KOPT-K1 (cell line): ENCODE measurements at regions not wholly inside any gene's neighbourhood (a gene's known extent, or its start where the extent isn't known, plus 50 kb on each side); places are given as distances from the start of the nearest gene placed in this dataset.

Experiments
- H3K27ac ChIP-seq: fragments of 200-600 bp; sonication (generic); 2 replicates; pipeline ENCODE4 v1.5.1; 2016; ENCODE audit warnings: antibody characterized with exemption, mild to moderate bottlenecking, low read depth, low read length; ENCODE audit not compliant: poor library complexity, severe bottlenecking
- H3K36me3 ChIP-seq: fragments of 200-600 bp; sonication (generic); 2 replicates; pipeline ENCODE4 v1.5.1; 2017; ENCODE audit warnings: antibody characterized with exemption, mild to moderate bottlenecking, low read length, moderate library complexity; ENCODE audit not compliant: insufficient read depth
- H3K9me3 ChIP-seq: fragments of 200-600 bp; sonication (generic); 2 replicates; pipeline ENCODE4 v1.5.1; 2017; ENCODE audit warnings: antibody characterized with exemption, low read length, mild to moderate bottlenecking; ENCODE audit not compliant: insufficient read depth, poor library complexity, severe bottlenecking

DNA sequence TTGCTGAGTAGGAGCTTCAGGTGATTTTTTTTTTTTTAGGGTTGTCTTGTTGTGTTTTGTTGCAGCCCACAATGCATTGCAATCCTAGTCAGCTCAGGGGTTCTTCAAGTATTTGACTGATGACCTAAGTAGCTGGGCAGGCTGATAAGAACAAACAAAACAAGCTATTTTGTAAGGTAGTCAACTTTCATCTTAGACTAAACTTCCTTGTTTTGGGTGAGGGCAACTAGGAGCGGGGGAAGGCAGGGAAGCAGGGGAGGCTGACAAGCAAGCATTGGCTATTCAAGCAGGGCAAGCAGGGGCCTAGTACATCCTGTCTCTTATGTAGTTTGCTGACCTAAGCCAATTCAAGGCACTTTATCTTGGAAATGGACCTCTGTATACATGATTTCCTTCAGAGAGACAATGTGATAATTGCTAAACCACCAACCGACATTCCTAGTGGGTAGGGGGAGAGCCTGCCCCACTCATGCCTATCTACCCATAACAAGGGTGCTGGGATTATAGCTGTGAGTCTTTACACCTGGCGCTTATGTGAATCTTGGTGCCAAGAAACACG, 163.3 kb upstream of the PRKCQ start:
- H3K36me3 ChIP-seq = no peaks in the 10 kb centered on the region
- H3K9me3 ChIP-seq = no peaks in the 10 kb centered on the region
- H3K27ac ChIP-seq = no peak overlapping the region

DNA sequence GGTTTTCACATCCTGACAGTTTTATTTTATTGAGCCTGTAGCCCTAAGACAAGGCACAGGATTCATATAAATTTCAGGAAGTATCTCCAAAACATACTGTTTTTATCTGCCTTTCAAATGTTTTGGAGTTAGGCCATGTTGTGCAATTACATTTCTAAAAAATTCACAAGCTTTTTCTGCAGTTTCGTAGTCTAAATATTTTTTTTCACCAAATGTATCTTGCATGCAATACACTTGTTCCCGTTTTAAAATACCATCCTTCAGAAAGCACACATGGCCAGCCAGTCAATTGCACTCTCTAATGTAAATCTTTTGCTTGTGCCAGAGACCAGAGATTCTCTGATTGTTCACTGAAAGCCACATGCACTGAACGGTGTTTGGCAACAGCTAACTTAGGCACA, 161.5 kb upstream of the PRKCQ start:
- H3K27ac ChIP-seq = no peak overlapping the region
- no peaks in the 10 kb centered on the region for H3K36me3 ChIP-seq
- H3K9me3 ChIP-seq = no peaks in the 10 kb centered on the region

DNA sequence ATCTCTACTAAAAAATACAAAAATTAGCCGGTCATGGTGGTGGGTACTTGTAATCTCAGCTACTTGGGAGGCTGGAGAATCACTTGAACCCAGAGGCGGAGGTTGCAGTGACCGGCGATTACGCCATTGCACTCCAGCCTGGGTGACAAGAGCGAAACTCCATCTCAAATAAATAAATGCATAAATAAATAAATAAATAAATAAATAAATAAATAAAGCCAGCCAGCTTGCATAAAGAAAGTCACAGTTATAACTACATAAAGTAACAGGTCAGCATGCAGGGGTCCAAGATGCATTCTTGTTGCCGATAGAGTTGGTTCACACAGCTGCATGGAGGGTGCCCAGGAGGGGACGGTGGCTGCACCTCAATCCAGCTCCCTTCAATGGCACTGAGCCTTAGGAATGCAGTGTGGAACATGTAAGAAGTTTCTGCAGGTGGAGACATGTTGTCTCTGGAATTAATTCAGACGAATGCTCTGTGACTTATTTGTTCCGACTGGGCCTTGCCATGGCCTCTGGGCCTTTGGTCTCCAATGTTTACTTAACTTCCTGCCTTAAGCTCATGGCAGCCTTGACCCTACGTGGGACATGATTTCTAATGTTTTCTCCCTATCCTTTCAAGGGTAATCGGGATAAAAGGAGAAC, 159.6 kb upstream of the PRKCQ start:
- no peaks in the 10 kb centered on the region for H3K36me3 ChIP-seq
- no peak overlapping the region for H3K27ac ChIP-seq
- no peaks in the 10 kb centered on the region for H3K9me3 ChIP-seq

DNA sequence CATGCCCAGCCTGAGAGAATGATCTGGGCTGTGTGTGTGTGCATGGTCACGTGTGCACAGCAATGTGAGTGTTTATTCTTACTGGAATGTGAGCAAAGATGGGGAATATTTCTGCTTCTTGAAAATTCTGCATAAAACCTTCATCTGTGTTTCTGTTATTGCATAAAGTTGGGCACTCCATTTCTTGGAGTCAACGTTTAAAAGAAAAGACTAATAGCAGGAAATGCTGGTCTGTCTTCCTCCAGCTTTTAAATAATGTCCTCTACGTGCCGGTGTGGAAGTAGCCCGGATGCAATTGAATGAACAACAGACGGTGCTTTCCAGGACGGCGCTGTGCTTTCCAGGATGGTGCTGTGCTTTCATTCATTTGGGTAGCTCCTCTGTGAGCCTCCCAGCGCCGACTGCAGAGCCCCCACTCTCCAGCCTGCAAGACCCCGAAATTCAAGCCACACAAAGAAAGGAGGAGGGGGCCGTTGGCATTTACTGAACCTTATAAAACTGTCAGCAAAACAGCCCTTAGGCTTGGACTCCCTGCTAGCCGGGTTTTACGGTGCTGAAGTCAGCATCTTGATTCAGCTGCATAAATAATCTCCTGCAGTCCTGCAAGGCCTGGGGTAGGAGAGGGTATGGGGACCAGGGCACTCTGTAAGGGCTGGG, 158.2 kb upstream of the PRKCQ start:
- no peaks in the 10 kb centered on the region for H3K36me3 ChIP-seq
- H3K27ac ChIP-seq = no peak overlapping the region

DNA sequence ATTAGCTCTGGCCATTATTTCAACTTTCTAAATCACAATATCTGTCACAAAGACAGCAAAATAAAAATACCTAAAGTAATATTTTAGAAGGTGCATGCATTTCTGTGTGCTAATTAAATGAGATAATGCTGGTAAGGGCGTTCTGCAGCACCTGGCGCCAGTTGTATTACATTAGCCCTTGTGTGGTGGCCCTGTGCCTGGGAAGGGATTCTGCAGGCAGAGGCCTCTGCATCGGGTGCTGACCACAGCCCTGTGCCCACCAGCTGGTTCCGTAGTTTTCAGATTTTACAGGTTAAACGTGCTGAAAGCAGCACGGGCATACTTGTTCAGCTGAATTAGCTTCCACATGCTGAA, 157.7 kb upstream of the PRKCQ start:
- Histone ChIP-seq H3K36me3 (no peaks in the 10 kb centered on the region), H3K9me3 (no peaks in the 10 kb centered on the region), H3K27ac (no peak overlapping the region)

More for the DNA sequence above, 158.2 kb upstream of the PRKCQ start:
- no peaks in the 10 kb centered on the region for H3K9me3 ChIP-seq

DNA sequence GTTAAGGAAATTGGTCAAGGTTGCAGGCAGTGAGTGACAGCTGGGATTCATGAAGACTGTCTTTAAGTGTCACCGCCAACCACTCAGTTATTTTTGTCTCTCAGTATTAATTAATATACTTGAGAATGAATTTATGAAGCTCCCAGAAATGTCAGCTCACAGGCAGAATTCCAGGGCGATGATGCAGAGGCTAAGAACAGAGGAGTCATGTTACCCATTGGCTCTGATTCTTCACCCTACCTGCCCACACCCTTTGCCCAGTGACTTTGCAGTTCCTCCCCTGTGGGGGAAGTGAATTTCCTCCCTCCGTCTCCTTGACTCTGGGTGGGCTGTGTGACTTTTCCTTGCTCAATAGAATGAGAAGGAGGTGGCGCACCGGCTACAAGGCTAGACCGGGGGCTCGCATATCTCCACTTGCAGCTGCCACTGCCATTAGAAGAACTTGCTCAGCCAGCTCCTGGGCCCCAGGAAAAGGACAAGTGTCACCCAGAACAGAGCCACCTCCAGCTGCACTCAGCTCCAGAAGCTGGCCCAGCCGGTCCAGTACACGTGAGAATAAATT, 157.1 kb upstream of the PRKCQ start:
- Histone ChIP-seq H3K27ac (no peak overlapping the region), H3K36me3 (no peaks in the 10 kb centered on the region), H3K9me3 (no peaks in the 10 kb centered on the region)

DNA sequence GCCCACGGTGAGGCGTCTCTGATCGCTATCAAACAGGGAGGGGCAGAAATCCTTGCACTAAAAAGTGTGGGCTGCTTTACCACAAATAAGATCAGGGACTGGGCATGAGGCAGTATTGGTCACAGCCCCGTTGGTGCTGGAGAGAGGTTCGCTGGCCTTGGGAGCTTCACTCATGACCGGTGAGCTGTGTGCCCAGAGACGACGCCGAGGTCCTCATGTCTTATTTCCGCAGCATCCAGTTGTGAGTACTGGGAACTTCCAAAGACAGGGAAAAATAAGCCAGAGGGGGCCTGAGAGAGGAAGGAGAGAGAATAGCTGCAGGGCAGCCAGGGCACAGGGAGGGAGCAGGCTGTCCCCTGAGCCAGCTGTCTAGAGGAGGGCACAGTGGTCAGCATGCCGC, 154.2 kb upstream of the PRKCQ start:
- Histone ChIP-seq H3K36me3 (no peaks in the 10 kb centered on the region), H3K9me3 (no peaks in the 10 kb centered on the region), H3K27ac (no peak overlapping the region)

DNA sequence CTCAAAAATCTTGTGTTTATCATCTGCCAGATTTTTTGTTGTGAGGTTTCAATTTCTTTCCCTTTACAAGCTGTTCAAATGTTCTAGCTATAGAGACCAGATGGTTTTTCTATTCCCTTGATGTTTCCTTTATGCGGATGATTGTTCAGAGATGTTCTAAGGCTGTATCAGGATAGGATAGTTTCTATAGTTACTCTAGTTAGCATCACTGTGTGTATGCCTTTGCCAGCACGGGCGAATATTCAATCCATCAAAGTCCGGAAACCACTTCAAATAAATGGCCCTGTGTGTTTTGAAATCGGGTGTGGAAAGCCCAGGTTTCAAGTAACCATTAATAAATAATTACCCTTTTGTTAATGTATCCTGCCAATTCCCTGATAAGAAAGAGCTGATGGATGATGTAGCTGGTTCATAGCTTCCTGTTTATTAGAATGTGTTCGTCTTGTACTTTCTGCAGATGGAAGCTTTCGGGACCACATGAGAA, 149.8 kb upstream of the PRKCQ start:
- H3K9me3 ChIP-seq = peaks cover 9% of the 10 kb centered on the region

DNA sequence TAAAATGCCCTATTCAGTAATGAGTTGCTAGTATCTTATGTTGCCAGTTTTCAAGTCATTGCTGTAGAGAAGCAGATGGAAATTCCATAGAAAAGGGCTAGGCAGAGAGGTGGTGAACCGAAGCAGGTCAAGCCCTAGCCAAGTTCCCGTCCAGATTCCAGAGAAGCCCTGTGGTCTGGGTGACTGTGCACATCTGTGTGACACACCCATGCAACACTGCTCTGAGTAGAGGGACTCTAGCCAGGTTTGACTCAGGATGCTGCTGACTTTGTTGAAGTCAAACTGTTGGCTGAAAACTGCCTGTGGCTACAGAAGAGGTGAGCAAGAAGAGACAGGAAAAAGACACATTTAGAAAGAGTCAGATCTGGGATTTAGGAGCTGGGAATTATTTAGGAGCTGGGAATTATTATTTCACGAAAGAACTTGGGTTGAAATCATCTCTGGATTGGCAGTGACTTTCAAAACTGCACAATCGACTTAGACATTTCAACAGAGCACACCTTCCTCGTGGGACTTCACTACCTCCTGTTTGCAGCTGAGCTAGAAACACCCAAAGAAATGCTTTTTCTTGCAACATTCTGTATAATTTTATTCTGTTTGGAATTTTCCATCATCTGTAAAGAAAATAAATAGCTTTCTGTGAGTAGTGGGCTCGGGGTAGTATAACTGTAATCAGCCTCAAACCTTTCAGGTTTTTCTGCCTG, 149.1 kb upstream of the PRKCQ start:
- no peak overlapping the region for H3K27ac ChIP-seq
- peaks cover 9% of the 10 kb centered on the region for H3K9me3 ChIP-seq
- H3K36me3 ChIP-seq = no peaks in the 10 kb centered on the region

More for the DNA sequence above, 149.8 kb upstream of the PRKCQ start:
- no peaks in the 10 kb centered on the region for H3K36me3 ChIP-seq
- H3K27ac ChIP-seq = no peak overlapping the region

DNA sequence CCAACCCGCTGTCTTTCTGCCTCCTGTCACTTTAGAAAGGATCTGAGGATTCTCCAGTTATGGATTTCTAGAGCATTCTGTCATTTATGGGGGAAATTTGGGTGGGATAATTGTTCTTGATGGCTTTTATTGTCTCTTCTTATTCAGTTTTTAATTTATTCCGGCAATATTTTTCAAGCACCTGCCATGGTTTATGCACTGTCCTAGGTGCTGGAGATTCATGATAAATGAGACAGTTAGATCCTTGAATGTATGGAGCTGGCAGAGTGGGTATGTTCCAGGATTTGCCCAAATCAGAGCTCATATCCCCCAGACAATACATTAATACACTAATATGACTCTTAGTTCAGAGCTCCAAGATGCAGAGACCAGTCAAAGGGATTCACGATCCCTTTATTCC, 146.8 kb upstream of the PRKCQ start:
- H3K36me3 ChIP-seq = no peaks in the 10 kb centered on the region
- no peak overlapping the region for H3K27ac ChIP-seq
- H3K9me3 ChIP-seq = peaks cover 10% of the 10 kb centered on the region

DNA sequence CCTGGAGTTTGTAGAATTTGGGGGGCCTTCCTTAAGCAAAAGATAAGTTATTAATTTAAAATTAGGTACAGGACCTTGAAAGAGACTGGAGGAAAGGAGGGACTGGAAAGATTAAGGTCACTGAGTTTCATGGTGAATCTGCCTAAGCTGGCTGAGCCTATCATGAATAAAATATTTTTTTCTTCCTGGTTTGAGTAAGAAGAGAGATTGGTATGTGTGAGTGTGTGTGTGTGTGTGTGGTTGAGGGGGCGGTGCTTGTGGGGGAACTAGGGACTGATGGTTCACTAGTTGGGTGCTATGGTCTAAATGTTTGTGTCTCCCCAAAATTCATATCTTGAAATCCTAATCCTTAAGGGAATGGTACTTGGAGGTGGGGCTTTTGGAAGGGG, 142.5 kb upstream of the PRKCQ start:
- H3K27ac ChIP-seq = no peak overlapping the region
- H3K9me3 ChIP-seq = peaks cover 26% of the 10 kb centered on the region

DNA sequence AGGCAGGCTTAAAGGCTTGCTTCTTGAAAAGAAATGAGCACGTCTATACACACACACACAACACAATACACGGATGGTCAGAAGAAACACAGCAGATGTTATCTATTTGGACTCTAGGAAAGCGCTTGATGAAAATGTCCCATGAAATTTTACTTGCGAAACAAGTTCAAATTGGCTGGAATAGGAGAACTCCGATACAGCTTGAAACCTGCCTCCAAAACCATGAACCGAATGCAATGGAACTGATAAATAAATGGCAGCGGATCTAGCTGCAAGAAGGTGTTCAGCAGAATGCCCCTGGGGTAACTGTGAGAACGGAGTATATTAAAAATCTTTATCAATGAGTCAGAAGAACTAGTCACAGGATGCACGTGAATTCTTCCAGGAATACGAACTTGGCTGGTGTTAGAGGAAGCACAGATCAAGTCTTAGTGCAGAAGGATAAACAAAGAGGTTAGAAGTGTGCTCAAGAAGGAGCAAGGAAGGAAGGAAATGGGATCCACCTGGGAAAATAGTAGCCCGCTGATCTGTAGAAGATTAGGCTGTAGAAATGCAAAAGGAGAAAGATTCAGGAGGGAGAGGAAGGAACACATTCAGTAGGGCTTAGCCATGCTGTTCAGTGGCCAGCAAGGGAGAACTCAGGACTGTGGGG, 142.0 kb upstream of the PRKCQ start:
- Histone ChIP-seq H3K36me3 (no peaks in the 10 kb centered on the region), H3K9me3 (peaks cover 23% of the 10 kb centered on the region), H3K27ac (no peak overlapping the region)

More for the DNA sequence above, 142.5 kb upstream of the PRKCQ start:
- no peaks in the 10 kb centered on the region for H3K36me3 ChIP-seq

DNA sequence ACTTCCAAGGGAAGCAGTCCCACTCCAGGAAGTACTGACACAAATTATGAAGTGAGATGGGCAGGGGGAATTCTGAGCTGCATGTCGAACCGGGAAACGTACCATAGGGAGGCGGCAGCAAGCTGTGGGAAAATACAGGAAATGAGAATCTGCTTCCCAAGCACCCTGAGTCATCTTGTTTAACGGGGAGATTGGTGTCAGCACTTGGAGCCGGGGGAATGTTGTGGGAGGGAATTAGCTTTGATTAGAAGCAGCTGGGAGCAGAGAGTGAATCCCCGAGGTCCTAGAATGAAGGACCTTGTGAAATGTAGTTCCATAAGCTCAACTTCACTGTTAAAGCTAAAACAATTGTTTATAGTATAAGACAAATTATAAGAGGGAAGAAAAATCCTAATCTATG, 141.4 kb upstream of the PRKCQ start:
- Histone ChIP-seq H3K9me3 (peaks cover 20% of the 10 kb centered on the region), H3K36me3 (no peaks in the 10 kb centered on the region), H3K27ac (no peak overlapping the region)

DNA sequence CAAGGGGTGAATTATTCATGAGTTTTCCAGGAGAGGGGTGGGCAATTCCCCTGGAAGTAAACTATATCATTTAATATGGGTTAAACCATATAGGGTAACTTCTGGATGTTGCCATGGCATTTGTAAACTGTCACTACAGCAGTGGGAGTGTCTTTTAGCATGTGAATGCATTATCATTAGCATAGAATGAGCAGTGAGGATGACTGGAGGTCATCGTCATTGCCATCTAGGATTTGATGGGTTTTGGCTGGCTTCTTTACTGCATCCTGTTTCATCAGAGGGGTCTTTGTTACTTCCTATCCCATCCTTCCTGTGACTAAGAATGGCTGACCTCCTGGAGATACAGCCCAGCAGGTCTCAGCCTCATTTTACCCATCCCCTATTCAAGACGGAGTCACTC, 139.5 kb upstream of the PRKCQ start:
- H3K9me3 ChIP-seq = peaks cover 18% of the 10 kb centered on the region

DNA sequence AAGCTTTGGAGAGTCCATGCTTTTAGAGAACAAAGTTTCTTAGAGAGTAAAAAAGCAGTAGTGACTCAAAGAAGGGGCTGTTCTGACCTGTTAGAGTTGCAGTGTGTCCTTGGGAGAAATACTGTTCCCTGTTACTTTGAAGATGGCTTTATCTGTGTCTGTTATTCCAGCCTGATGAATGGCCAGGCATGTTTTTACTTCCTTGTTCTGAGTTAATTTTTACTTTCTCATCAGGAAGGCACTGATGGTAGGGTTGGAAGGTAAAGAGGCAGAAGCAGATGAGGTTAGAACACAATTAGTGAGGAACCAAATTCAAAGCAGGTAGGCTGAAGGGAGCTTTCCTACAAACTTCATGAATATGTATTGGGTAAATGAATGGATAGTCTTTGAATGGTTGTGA, 138.5 kb upstream of the PRKCQ start:
- peaks cover 18% of the 10 kb centered on the region for H3K9me3 ChIP-seq
- no peak overlapping the region for H3K27ac ChIP-seq
- H3K36me3 ChIP-seq = no peaks in the 10 kb centered on the region

More for the DNA sequence above, 139.5 kb upstream of the PRKCQ start:
- no peaks in the 10 kb centered on the region for H3K36me3 ChIP-seq
- no peak overlapping the region for H3K27ac ChIP-seq
